ENCODE measurements at regions not wholly inside any gene's neighbourhood (a gene's known extent, or its start where the extent isn't known, plus 50 kb on each side); places are given as distances from the start of the nearest gene placed in this dataset.
A peak's percentile ranks its signal among the peaks of the same experiment; 100 is the strongest.

DNA sequence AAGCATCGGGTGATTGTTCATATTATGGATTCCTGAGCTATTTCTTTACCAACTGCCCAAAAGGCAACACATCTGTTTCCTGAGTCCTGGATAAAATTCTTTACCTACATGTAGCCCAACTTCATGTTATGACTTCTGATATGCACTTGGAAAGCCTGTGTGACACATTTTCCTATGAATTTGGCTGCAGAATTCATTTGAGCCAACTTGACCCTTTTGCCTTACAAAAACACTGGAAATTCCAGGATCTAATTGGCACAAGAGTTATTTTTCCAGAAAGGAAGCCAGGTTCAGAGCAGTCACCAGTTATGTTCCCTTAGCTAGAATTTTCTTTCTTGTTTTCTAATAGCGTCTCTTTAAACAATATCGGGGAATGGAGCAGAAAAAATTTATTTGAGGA, 202.5 kb upstream of the LRIG3 start:
- TF ChIP-seq, protein P1, sequence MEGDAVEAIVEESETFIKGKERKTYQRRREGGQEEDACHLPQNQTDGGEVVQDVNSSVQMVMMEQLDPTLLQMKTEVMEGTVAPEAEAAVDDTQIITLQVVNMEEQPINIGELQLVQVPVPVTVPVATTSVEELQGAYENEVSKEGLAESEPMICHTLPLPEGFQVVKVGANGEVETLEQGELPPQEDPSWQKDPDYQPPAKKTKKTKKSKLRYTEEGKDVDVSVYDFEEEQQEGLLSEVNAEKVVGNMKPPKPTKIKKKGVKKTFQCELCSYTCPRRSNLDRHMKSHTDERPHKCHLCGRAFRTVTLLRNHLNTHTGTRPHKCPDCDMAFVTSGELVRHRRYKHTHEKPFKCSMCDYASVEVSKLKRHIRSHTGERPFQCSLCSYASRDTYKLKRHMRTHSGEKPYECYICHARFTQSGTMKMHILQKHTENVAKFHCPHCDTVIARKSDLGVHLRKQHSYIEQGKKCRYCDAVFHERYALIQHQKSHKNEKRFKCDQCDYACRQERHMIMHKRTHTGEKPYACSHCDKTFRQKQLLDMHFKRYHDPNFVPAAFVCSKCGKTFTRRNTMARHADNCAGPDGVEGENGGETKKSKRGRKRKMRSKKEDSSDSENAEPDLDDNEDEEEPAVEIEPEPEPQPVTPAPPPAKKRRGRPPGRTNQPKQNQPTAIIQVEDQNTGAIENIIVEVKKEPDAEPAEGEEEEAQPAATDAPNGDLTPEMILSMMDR (IDR thresholded peaks at IDR 0.05): no peak
- peak in 1 of 3 donors; percentile 31 for TF ChIP-seq POLR2AphosphoS5 (IDR thresholded peaks at IDR 0.05)
- no peak for TF ChIP-seq POLR2A (IDR thresholded peaks at IDR 0.05)
- no peak for TF ChIP-seq EP300 (IDR thresholded peaks at IDR 0.05)
